ENCODE measurements at regions not wholly inside any gene's neighbourhood (a gene's known extent, or its start where the extent isn't known, plus 50 kb on each side); places are given as distances from the start of the nearest gene placed in this dataset.
A peak's percentile ranks its signal among the peaks of the same experiment; 100 is the strongest.

GRCh38 chr6:166023273-166023989, 144.2 kb downstream of the TBXT start:
- intact Hi-C loops (cut with DNase I) = no loop called here
- Histone ChIP-seq H3K4me3 (no peak overlapping the region), H3K36me3 (no peaks in the 10 kb centered on the region), H3K27me3 (no peaks in the 10 kb centered on the region), H3K9me3 (peaks cover 0 to 2% (median 1%) of the 10 kb centered on the region in 4 donors), H3K27ac (replicated peaks in 1 of 4) (no peak overlapping the region), H3K4me1 (no peaks in the 10 kb centered on the region)
- no peak for TF ChIP-seq POLR2A (IDR thresholded peaks at IDR 0.05; ENCODE audit: low read depth)
- TF ChIP-seq POLR2AphosphoS5 (IDR thresholded peaks at IDR 0.05) = no peak
- TF ChIP-seq CTCF (IDR thresholded peaks at IDR 0.05) = no peak
- TF ChIP-seq EP300 (IDR thresholded peaks at IDR 0.05) = no peak
- WGBS = 85% methylated on average over 5 of the region's 5 CpGs
- no peak for DNase-seq (ENCODE audit: extremely low spot score)

GRCh38 chr6:166021429-166021828, 146.2 kb downstream of the TBXT start:
- H3K4me1 ChIP-seq = no peaks in the 10 kb centered on the region
- peaks cover 0 to 17% (median 14%) of the 10 kb centered on the region in 4 donors for H3K9me3 ChIP-seq
- DNase-seq (ENCODE audit: extremely low spot score) = no peak
- WGBS = 86% methylated on average over 3 of the region's 3 CpGs
- TF ChIP-seq POLR2AphosphoS5 (IDR thresholded peaks at IDR 0.05) (no peak), CTCF (IDR thresholded peaks at IDR 0.05) (no peak), POLR2A (IDR thresholded peaks at IDR 0.05; ENCODE audit: low read depth) (no peak), EP300 (IDR thresholded peaks at IDR 0.05) (no peak)
- intact Hi-C loops (cut with DNase I) = no loop called here
- no peaks in the 10 kb centered on the region for H3K36me3 ChIP-seq
- H3K27ac ChIP-seq (replicated peaks in 1 of 4) = no peak overlapping the region
- H3K27me3 ChIP-seq = no peaks in the 10 kb centered on the region
- H3K4me3 ChIP-seq = no peak overlapping the region

- TF ChIP-seq POLR2AphosphoS5 (IDR thresholded peaks at IDR 0.05) (no peak), EP300 (IDR thresholded peaks at IDR 0.05) (no peak)
- peaks cover 0 to 17% (median 14%) of the 10 kb centered on the region in 4 donors for H3K9me3 ChIP-seq
- H3K27me3 ChIP-seq = no peaks in the 10 kb centered on the region
- DNase-seq (ENCODE audit: extremely low spot score) = peak; percentile 77
- WGBS = 81% methylated on average over 5 of the region's 6 CpGs
- intact Hi-C loops (cut with DNase I) = no loop called here
- H3K4me3 ChIP-seq = no peak overlapping the region
- no peaks in the 10 kb centered on the region for H3K4me1 ChIP-seq
- no peak overlapping the region for H3K27ac ChIP-seq (replicated peaks in 1 of 4)
- no peaks in the 10 kb centered on the region for H3K36me3 ChIP-seq
These were observed 148.4 kb downstream of the TBXT start for GRCh38 chr6:166019214-166019613.

- no peak overlapping the region for H3K4me3 ChIP-seq
- WGBS = 78% methylated on average over 1 of the region's 1 CpG
- no peak for DNase-seq (ENCODE audit: extremely low spot score)
- H3K9me3 ChIP-seq = peaks cover 0 to 17% (median 14%) of the 10 kb centered on the region in 4 donors
- H3K27ac ChIP-seq (replicated peaks in 1 of 4) = no peak overlapping the region
- no peaks in the 10 kb centered on the region for H3K4me1 ChIP-seq
- no peaks in the 10 kb centered on the region for H3K36me3 ChIP-seq
- TF ChIP-seq POLR2AphosphoS5 (IDR thresholded peaks at IDR 0.05) = no peak
- TF ChIP-seq CTCF (IDR thresholded peaks at IDR 0.05) = no peak
- no peak for TF ChIP-seq POLR2A (IDR thresholded peaks at IDR 0.05; ENCODE audit: low read depth)
- TF ChIP-seq EP300 (IDR thresholded peaks at IDR 0.05) = no peak
- peaks cover 0 to 3% (median 0%) of the 10 kb centered on the region in 4 donors for H3K27me3 ChIP-seq
- intact Hi-C loops (cut with DNase I) = no loop called here
These were observed 150.5 kb downstream of the TBXT start for GRCh38 chr6:166017032-166017635.

GRCh38 chr6:166014966-166015365, 152.7 kb downstream of the TBXT start:
- H3K27me3 ChIP-seq = peaks cover 0 to 25% (median 3%) of the 10 kb centered on the region in 4 donors
- H3K4me3 ChIP-seq = no peak overlapping the region
- peaks cover 0 to 7% (median 3%) of the 10 kb centered on the region in 4 donors for H3K4me1 ChIP-seq
- H3K27ac ChIP-seq (replicated peaks in 1 of 4) = no peak overlapping the region
- H3K9me3 ChIP-seq = peaks cover 0 to 17% (median 14%) of the 10 kb centered on the region in 4 donors
- WGBS = 56% methylated on average over 5 of the region's 5 CpGs
- DNase-seq (ENCODE audit: extremely low spot score) = peak; percentile 72
- H3K36me3 ChIP-seq = no peaks in the 10 kb centered on the region
- intact Hi-C loops (cut with DNase I) = no loop called here
- TF ChIP-seq POLR2A (IDR thresholded peaks at IDR 0.05; ENCODE audit: low read depth) = no peak
- TF ChIP-seq POLR2AphosphoS5 (IDR thresholded peaks at IDR 0.05) = no peak
- TF ChIP-seq EP300 (IDR thresholded peaks at IDR 0.05) = no peak
- TF ChIP-seq CTCF (IDR thresholded peaks at IDR 0.05) = no peak

All from esophagus muscularis mucosa (tissue), 4 donors.